ENCODE measurements at regions not wholly inside any gene's neighbourhood (a gene's known extent, or its start where the extent isn't known, plus 50 kb on each side); places are given as distances from the start of the nearest gene placed in this dataset.

DNA sequence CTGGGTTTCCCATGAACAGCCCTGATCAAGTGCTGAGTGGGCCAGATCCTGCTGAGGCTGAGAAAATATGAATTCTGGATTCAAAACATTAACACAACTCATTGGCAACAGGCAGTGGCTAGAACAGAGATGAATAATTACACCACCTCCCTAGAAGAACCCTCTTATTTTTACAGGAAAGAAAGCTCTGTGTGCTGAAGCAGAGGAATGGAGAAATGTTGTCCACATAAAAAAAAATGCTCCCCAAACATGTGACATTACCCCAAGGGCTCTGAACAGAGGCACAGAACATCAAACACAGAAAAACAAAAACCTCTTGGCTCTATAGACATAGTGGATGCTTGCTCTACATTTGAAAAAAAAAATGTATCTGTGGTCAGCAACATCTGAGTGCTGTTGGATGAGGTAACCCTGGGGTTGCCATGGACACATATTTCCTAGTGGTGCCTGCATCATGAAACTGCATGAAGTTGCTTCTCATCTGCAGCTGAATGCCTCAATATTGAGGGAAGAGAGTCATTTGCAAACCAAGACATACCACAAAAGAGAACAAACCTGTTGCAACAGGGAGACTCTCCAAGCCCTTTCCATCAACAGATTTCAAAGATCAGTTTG, 98.8 kb downstream of the SNX19 start:
- H3K27me3 ChIP-seq (replicated peaks; ENCODE audit: insufficient read depth), result no peaks in the 10 kb centered on the region
- ATAC-seq (ENCODE audit: insufficient number of reproducible peaks, low FRiP score, low read depth) (no peak), DNase-seq (ENCODE audit: low spot score) (no peak)
- no peaks in the 10 kb centered on the region for H3K9me3 ChIP-seq
- no peaks in the 10 kb centered on the region for H3K36me3 ChIP-seq
- no peaks in the 10 kb centered on the region for H3K4me1 ChIP-seq (ENCODE audit: control insufficient read depth in 1 of 2, low read depth in 2 of 2)
- no peak overlapping the region for H3K27ac ChIP-seq
- TF ChIP-seq, protein P1, sequence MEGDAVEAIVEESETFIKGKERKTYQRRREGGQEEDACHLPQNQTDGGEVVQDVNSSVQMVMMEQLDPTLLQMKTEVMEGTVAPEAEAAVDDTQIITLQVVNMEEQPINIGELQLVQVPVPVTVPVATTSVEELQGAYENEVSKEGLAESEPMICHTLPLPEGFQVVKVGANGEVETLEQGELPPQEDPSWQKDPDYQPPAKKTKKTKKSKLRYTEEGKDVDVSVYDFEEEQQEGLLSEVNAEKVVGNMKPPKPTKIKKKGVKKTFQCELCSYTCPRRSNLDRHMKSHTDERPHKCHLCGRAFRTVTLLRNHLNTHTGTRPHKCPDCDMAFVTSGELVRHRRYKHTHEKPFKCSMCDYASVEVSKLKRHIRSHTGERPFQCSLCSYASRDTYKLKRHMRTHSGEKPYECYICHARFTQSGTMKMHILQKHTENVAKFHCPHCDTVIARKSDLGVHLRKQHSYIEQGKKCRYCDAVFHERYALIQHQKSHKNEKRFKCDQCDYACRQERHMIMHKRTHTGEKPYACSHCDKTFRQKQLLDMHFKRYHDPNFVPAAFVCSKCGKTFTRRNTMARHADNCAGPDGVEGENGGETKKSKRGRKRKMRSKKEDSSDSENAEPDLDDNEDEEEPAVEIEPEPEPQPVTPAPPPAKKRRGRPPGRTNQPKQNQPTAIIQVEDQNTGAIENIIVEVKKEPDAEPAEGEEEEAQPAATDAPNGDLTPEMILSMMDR (IDR thresholded peaks at IDR 0.05), result no peak
- H3K4me3 ChIP-seq, result no peak overlapping the region

DNA sequence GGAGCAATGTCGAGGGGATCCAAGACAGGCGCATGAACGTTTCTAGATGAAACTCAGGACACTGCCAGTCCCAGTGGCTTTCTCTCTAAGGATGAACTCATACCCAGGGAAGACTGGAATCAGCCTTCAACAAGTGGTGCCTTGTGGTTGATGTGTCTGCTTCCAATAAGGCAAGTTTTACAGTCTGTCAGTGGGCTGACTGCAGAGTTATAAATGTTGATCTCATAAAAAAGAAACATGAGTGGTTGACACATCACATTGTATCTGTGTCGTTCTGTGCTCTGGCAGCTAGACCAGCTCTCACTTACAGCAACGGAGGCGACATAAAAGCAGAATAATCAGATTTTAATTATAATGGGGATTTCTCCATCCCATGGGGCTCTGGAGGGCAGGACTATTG, 96.7 kb downstream of the SNX19 start:
- H3K27ac ChIP-seq, result no peak overlapping the region
- TF ChIP-seq, protein P1 (IDR thresholded peaks at IDR 0.05), result no peak
- H3K36me3 ChIP-seq, result no peaks in the 10 kb centered on the region
- no peaks in the 10 kb centered on the region for H3K9me3 ChIP-seq
- no peak overlapping the region for H3K4me3 ChIP-seq
- no peaks in the 10 kb centered on the region for H3K4me1 ChIP-seq (ENCODE audit: control insufficient read depth in 1 of 2, low read depth in 2 of 2)
- ATAC-seq (ENCODE audit: insufficient number of reproducible peaks, low FRiP score, low read depth) (no peak), DNase-seq (ENCODE audit: low spot score) (no peak)
- H3K27me3 ChIP-seq (replicated peaks; ENCODE audit: insufficient read depth), result no peaks in the 10 kb centered on the region
